Ovary (tissue), 7 donors: ENCODE measurements at regions not wholly inside any gene's neighbourhood (a gene's known extent, or its start where the extent isn't known, plus 50 kb on each side); places are given as distances from the start of the nearest gene placed in this dataset.

Experiments used
- DNase-seq, 5 donors: peaks; one replicate each; pipeline ENCODE4 v3.0.0-alpha.2; 2019 to 2020
- H3K27ac ChIP-seq, 2 donors: fragments of 200-600 bp; one replicate each; pipeline versions ENCODE4 v1.5.1 to v1.8.0; 2019 to 2022
- H3K27me3 ChIP-seq: fragments of 200-600 bp; one replicate; pipeline ENCODE4 v1.8.0; 2022
- H3K36me3 ChIP-seq: fragments of 200-600 bp; sonication (generic); one replicate; pipeline ENCODE4 v1.5.1; 2019
- H3K4me1 ChIP-seq: one replicate; pipeline ENCODE4 v1.8.1; 2013; ENCODE audit warnings: mild to moderate bottlenecking, moderate library complexity; ENCODE audit not compliant: insufficient read depth
- H3K4me3 ChIP-seq: fragments of 200-600 bp; sonication (generic); one replicate; pipeline ENCODE4 v1.5.1; 2017
- H3K9me3 ChIP-seq, 2 donors: fragments of 200-600 bp in 1 of 2; sonication (generic) in 1 of 2; one replicate each; pipeline versions ENCODE4 v1.5.1 to v1.8.1; 2013 to 2019; ENCODE audit warnings: mild to moderate bottlenecking in 1 of 2, moderate library complexity in 1 of 2
- EP300 ChIP-seq: sonication (generic); formaldehyde crosslinking; IDR thresholded peaks from one replicate; pipeline ENCODE4 v1.6.1; 2017; ENCODE audit warnings: antibody characterized with exemption
- POLR2A ChIP-seq: fragments of 450-650 bp; IDR thresholded peaks from one replicate; pipeline ENCODE4 v1.6.1; 2017; ENCODE audit warnings: antibody characterized with exemption, mild to moderate bottlenecking, moderate library complexity
- WGBS, 3 donors: extraction: QIAGEN DNeasy Blood & Tissue Kit in 1 of 3; methylation state at CpG; one replicate each; pipeline versions ENCODE4 v1.1.5 to v1.1.7; 2013 to 2017; 5-methylcytosine and 5-hydroxymethylcytosine counted together
- intact Hi-C, 4 donors: fragments of 100-400 bp; cut with DNase I; formaldehyde crosslinking; loops; one replicate each; pipeline versions ENCODE4 v1.11.0 to v1.15.1; 2022 to 2023
- TF ChIP-seq, protein P1 (sequence below), 3 donors: fragments of 450-650 bp in 2 of 3; fragments of 200-600 bp in 1 of 3; IDR thresholded peaks; one replicate each; pipeline versions ENCODE4 v1.5.1 to v1.8.0; 2016 to 2022; ENCODE audit warnings: antibody characterized with exemption in 3 of 3, mild to moderate bottlenecking in 1 of 3
- donor health status: DM: no; HTN: no; CAD: no; lungs with moderate emphysema.
- donor health status: DM: no; HTN: no; CAD: no.
- donor health status: Bipolar disorder and iron deficiency.
- donor health status: DM: no; HTN: no; CAD: no.
- donor health status: DM: yes; HTN: yes; CAD: no.

- DNase-seq = no peak
- TF ChIP-seq EP300 (no peak), POLR2A (no peak)
- TF ChIP-seq, protein P1, sequence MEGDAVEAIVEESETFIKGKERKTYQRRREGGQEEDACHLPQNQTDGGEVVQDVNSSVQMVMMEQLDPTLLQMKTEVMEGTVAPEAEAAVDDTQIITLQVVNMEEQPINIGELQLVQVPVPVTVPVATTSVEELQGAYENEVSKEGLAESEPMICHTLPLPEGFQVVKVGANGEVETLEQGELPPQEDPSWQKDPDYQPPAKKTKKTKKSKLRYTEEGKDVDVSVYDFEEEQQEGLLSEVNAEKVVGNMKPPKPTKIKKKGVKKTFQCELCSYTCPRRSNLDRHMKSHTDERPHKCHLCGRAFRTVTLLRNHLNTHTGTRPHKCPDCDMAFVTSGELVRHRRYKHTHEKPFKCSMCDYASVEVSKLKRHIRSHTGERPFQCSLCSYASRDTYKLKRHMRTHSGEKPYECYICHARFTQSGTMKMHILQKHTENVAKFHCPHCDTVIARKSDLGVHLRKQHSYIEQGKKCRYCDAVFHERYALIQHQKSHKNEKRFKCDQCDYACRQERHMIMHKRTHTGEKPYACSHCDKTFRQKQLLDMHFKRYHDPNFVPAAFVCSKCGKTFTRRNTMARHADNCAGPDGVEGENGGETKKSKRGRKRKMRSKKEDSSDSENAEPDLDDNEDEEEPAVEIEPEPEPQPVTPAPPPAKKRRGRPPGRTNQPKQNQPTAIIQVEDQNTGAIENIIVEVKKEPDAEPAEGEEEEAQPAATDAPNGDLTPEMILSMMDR (IDR thresholded peaks at IDR 0.05) = no peak
- Histone ChIP-seq H3K36me3 (no peaks in the 10 kb centered on the region), H3K27ac (no peak overlapping the region), H3K27me3 (no peaks in the 10 kb centered on the region), H3K4me3 (no peak overlapping the region), H3K4me1 (peaks cover 3% of the 10 kb centered on the region), H3K9me3 (no peaks in the 10 kb centered on the region)
- 75 to 96% (median 88%) methylated on average over 1 of the region's 1 CpG for WGBS, 3 donors
- intact Hi-C loops = no loop called here
Observed at GRCh38 chr5:142465476-142465875, 140.7 kb upstream of the SPRY4 start.

DNA sequence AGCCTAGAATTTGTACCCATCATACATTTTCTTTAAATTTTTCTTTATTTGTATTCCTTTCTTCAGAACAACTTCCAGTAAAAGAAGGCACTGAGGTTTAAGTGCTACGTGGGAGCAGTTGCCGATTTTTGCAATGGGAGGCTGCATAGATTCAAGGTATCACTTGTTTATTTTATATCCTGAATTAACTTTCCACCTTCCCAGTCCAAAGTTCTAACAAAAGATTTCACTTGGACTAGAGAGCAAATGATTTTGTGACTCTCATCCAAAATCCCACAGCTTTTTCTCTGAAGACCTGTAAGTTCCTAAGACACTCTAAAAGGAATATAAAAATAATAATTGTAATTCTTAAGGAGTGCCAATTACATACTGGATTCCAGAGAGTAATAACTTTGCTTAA, 139.1 kb upstream of the SPRY4 start:
- no peak overlapping the region for H3K27ac ChIP-seq
- no peaks in the 10 kb centered on the region for H3K36me3 ChIP-seq
- intact Hi-C loops = no loop called here
- H3K4me3 ChIP-seq = no peak overlapping the region
- 76 to 82% (median 80%) methylated on average over 2 of the region's 2 CpGs for WGBS, 3 donors
- H3K4me1 ChIP-seq = peaks cover 3% of the 10 kb centered on the region
- H3K9me3 ChIP-seq = no peaks in the 10 kb centered on the region
- TF ChIP-seq, protein P1 (IDR thresholded peaks at IDR 0.05) = no peak
- TF ChIP-seq EP300 (no peak), POLR2A (no peak)
- H3K27me3 ChIP-seq = no peaks in the 10 kb centered on the region
- no peak for DNase-seq

GRCh38 chr5:142461028-142461590, 136.3 kb upstream of the SPRY4 start:
- intact Hi-C loops = no loop called here
- Histone ChIP-seq H3K27me3 (no peaks in the 10 kb centered on the region), H3K4me1 (no peaks in the 10 kb centered on the region), H3K27ac (no peak overlapping the region), H3K4me3 (no peak overlapping the region), H3K36me3 (no peaks in the 10 kb centered on the region), H3K9me3 (no peaks in the 10 kb centered on the region)
- WGBS, 3 donors = 88 to 91% (median 88%) methylated on average over 5 of the region's 5 CpGs
- no peak for DNase-seq
- TF ChIP-seq EP300 (no peak), POLR2A (no peak)
- TF ChIP-seq, protein P1 (IDR thresholded peaks at IDR 0.05) = no peak

GRCh38 chr5:142459209-142459608, 134.4 kb upstream of the SPRY4 start:
- Histone ChIP-seq H3K4me3 (no peak overlapping the region), H3K36me3 (no peaks in the 10 kb centered on the region), H3K27me3 (no peaks in the 10 kb centered on the region), H3K27ac (no peak overlapping the region), H3K9me3 (no peaks in the 10 kb centered on the region), H3K4me1 (no peaks in the 10 kb centered on the region)
- intact Hi-C loops = no loop called here
- 97 to 100% (median 100%) methylated on average over 1 of the region's 1 CpG for WGBS, 3 donors
- no peak for TF ChIP-seq POLR2A
- TF ChIP-seq, protein P1 (IDR thresholded peaks at IDR 0.05) = no peak
- DNase-seq = no peak
